ENCODE measurements at regions not wholly inside any gene's neighbourhood (a gene's known extent, or its start where the extent isn't known, plus 50 kb on each side); places are given as distances from the start of the nearest gene placed in this dataset.
"Not testable (repeated sequence)": the region's sequence is repeated elsewhere in the genome, so short reads cannot be mapped to it uniquely, and the experiment has no call there.

DNA sequence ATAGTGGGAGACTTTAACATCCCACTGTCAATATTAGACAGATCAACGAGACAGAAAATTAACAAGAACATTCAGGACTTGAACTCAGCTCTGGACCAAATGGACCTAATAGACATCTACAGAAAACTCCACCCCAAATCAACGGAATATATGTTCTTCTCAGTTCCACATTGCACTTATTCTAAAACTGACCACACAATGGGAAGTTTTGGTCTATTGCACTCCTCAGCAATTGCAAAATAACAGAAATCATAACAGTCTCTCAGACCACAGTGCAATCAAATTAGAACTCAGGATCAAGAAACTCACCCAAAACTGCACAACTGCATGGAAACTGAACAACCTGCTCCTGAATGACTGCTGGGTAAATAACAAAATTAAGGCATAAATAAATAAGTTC is 449.9 kb upstream of the FANCL start:
- TF ChIP-seq, protein P1, sequence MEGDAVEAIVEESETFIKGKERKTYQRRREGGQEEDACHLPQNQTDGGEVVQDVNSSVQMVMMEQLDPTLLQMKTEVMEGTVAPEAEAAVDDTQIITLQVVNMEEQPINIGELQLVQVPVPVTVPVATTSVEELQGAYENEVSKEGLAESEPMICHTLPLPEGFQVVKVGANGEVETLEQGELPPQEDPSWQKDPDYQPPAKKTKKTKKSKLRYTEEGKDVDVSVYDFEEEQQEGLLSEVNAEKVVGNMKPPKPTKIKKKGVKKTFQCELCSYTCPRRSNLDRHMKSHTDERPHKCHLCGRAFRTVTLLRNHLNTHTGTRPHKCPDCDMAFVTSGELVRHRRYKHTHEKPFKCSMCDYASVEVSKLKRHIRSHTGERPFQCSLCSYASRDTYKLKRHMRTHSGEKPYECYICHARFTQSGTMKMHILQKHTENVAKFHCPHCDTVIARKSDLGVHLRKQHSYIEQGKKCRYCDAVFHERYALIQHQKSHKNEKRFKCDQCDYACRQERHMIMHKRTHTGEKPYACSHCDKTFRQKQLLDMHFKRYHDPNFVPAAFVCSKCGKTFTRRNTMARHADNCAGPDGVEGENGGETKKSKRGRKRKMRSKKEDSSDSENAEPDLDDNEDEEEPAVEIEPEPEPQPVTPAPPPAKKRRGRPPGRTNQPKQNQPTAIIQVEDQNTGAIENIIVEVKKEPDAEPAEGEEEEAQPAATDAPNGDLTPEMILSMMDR (IDR thresholded peaks at IDR 0.05) = not testable (repeated sequence)
- not testable (repeated sequence) for TF ChIP-seq POLR2A, POLR2AphosphoS5 (IDR thresholded peaks at IDR 0.05)
